Liver (tissue), 3 donors: ENCODE measurements at regions not wholly inside any gene's neighbourhood (a gene's known extent, or its start where the extent isn't known, plus 50 kb on each side); places are given as distances from the start of the nearest gene placed in this dataset.

Source experiments
- ATF3 ChIP-seq: IDR thresholded peaks from 2 replicates; pipeline ENCODE4 v1.6.1; 2016; ENCODE audit warnings: antibody characterized with exemption
- CTCF ChIP-seq: fragments of 150-350 bp; IDR thresholded peaks from 2 replicates; pipeline ENCODE4 v1.5.1; 2017; ENCODE audit warnings: improper control_type of control experiment, low read depth, low read length; ENCODE audit not compliant: missing input control
- EGR1 ChIP-seq, 2 donors: IDR thresholded peaks; 2 replicates each; pipeline ENCODE4 v1.6.1; 2016 to 2018; ENCODE audit warnings: antibody characterized with exemption in 2 of 2, low read depth in 2 of 2
- GABPA ChIP-seq, 2 donors: IDR thresholded peaks in 1 of 2; conservative IDR thresholded peaks in 1 of 2; 2 replicates each; pipeline ENCODE4 v1.6.1; 2016; ENCODE audit warnings: antibody characterized with exemption in 2 of 2, mild to moderate bottlenecking in 1 of 2, moderate library complexity in 1 of 2
- RAD21 ChIP-seq, 2 donors: IDR thresholded peaks; 2 replicates each; pipeline ENCODE4 v1.6.1; 2016; ENCODE audit warnings: antibody characterized with exemption in 2 of 2, mild to moderate bottlenecking in 2 of 2
- REST ChIP-seq: IDR thresholded peaks from 2 replicates; pipeline ENCODE4 v1.6.1; 2016; ENCODE audit warnings: antibody characterized with exemption, mild to moderate bottlenecking
- ZBTB33 ChIP-seq: IDR thresholded peaks from 2 replicates; pipeline ENCODE4 v1.6.1; 2016; ENCODE audit warnings: antibody characterized with exemption
- donor health status: healthy.
- donor health status: healthy.

- no peak for TF ChIP-seq CTCF
- TF ChIP-seq RAD21 (IDR thresholded peaks at IDR 0.05) = no peak
- no peak for TF ChIP-seq ZBTB33
- TF ChIP-seq ATF3 = no peak
- TF ChIP-seq EGR1 (IDR thresholded peaks at IDR 0.05; ENCODE audit: low read depth in 2 of 2) = no peak
- TF ChIP-seq REST = no peak
- TF ChIP-seq GABPA (IDR thresholded peaks at IDR 0.05 in 1 of 2, conservative IDR thresholded peaks at IDR 0.05 in 1 of 2) = no peak
These were observed 254.5 kb downstream of the RASEF start for GRCh38 chr9:82808478-82808877.
